Pancreas (tissue), 10 donors: ENCODE measurements at regions not wholly inside any gene's neighbourhood (a gene's known extent, or its start where the extent isn't known, plus 50 kb on each side); places are given as distances from the start of the nearest gene placed in this dataset.

Experiments
- ATAC-seq, 4 donors: fragments of 200-7000 bp; cut with Tn5 transposase; one replicate each; pipeline versions ENCODE4 v1.8.0 to v1.9.1; 2020; ENCODE audit warnings: mild to moderate bottlenecking in 4 of 4, moderate library complexity in 4 of 4
- DNase-seq, 6 donors: peaks; one replicate each; pipeline ENCODE4 v3.0.0-alpha.2; 2020
- FAIRE-seq: peaks from 2 replicates; lab custom pipeline; 2012; peaks lifted over from hg19 to GRCh38; lab: Jason Lieb, UNC
- H3K27ac ChIP-seq, 4 donors: fragments of 200-600 bp; sonication (generic); 1 replicate in 3 of 4; 2 replicates in 1 of 4; pipeline versions ENCODE4 v1.5.0 to v1.8.0; 2020
- H3K27me3 ChIP-seq, 4 donors: fragments of 200-600 bp; one replicate each; pipeline ENCODE4 v1.8.0; 2021
- H3K36me3 ChIP-seq, 3 donors: fragments of 200-600 bp; sonication (generic) in 1 of 3; one replicate each; pipeline versions ENCODE4 v1.5.0 to v1.8.0; 2020 to 2021
- H3K4me1 ChIP-seq, 3 donors: fragments of 200-600 bp; one replicate each; pipeline ENCODE4 v1.8.0; 2021
- H3K4me3 ChIP-seq, 4 donors: fragments of 200-600 bp; sonication (generic) in 2 of 4; one replicate each; pipeline versions ENCODE4 v1.5.0 to v1.8.0; 2020 to 2021
- H3K9me3 ChIP-seq, 4 donors: fragments of 200-600 bp; one replicate each; pipeline ENCODE4 v1.8.0; 2021
- CTCF ChIP-seq, 4 donors: fragments of 200-600 bp; sonication (generic) in 3 of 4; IDR thresholded peaks; one replicate each; pipeline versions ENCODE4 v1.5.0 to v1.8.0; 2021; ENCODE audit warnings: antibody characterized with exemption in 4 of 4
- WGBS, 2 donors: extraction: QIAGEN DNeasy Blood & Tissue Kit; methylation state at CpG; one replicate each; pipeline ENCODE4 v1.1.7; 2013; 5-methylcytosine and 5-hydroxymethylcytosine counted together
- intact Hi-C, 3 donors: fragments of 100-400 bp; cut with DNase I; formaldehyde crosslinking; loops; one replicate each; pipeline versions ENCODE4 v1.11.1 to v1.14.2; 2022
- donor health status: healthy with polysubstance abuse.
- donor health status: DM: no; HTN: no; CAD: no; lungs with moderate emphysema.
- donor health status: DM: no; HTN: no; CAD: no.
- donor health status: control.
- donor health status: control.
- donor health status: Bipolar disorder and iron deficiency.
- donor health status: DM: yes; HTN: yes; CAD: no.
- donor health status: DM: no; HTN: no; CAD: no.
- donor health status: DM: no; HTN: no; CAD: no.
- donor health status: DM: yes; HTN: yes; CAD: no.

DNA sequence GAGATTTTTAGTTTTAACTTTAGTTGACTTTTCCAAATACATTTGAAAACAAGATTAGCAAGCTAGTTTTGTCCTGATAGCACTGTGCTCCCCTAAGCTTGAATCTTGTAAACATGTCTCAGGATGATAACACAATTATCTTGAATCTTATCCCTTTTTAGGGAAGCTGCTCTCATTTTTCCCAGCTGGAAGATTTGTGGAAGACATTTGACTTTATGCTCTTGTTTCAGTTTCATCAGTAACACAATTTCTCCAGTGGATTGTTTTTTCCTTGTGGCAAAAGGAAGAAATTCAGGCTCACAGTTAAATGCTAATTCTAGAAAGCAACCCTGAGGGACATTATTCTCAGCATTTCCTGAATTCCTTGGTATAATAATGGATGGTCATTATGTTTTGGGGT, 88.8 kb downstream of the CDC7 start:
- intact Hi-C loops: no loop called here
- no peaks in the 10 kb centered on the region for H3K36me3 ChIP-seq
- no peak for TF ChIP-seq CTCF (IDR thresholded peaks at IDR 0.05)
- H3K27me3 ChIP-seq: no peaks in the 10 kb centered on the region
- H3K9me3 ChIP-seq: no peaks in the 10 kb centered on the region
- FAIRE-seq: no peak
- no peak for DNase-seq
- no peaks in the 10 kb centered on the region for H3K4me1 ChIP-seq
- no peak overlapping the region for H3K4me3 ChIP-seq
- ATAC-seq: no peak
- no peak overlapping the region for H3K27ac ChIP-seq

DNA sequence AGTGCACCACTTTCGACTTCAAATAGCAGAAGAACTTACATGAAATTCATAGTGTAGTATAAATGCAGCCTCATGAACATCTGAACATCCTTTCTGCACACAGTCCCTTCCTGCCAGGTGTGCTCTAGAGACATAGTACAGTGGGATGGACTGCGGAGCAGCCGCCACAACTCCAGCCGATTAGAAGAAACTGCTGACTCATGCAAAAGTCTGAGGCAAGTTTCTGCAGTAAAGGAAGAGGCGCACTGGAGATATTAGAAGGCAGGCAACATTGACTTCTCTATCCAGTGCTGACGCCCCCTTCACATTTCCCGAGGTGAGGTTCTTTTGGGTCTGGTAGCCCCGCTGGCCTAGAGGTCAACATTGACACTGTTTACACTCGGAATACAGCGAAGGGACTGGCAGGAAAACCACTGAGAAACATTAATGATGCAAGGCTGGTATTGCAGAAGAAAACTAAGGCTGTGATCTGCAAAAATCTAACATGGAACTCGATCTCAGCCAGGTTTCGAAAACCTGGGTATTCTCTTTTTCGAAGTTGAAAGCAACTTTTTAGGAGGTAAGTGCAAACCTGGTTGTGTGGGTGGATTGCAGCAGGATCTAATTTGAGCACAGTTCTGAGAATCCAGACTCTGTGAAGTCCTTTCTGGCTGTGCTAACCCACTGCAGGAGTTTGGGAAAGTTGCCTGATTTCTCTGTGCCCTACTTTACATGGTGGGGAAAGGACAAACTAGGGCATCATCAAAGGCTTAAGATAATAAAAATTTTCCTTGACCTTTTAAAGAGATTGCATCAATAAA, 90.7 kb downstream of the CDC7 start:
- no peak overlapping the region for H3K4me3 ChIP-seq
- no peak for TF ChIP-seq CTCF (IDR thresholded peaks at IDR 0.05)
- H3K36me3 ChIP-seq: no peaks in the 10 kb centered on the region
- no peaks in the 10 kb centered on the region for H3K9me3 ChIP-seq
- ATAC-seq (no peak), DNase-seq (no peak), FAIRE-seq (no peak)
- intact Hi-C loops: no loop called here
- H3K27me3 ChIP-seq: no peaks in the 10 kb centered on the region
- no peak overlapping the region for H3K27ac ChIP-seq
- 55 to 57% methylated on average over 13 of the region's 13 CpGs for WGBS, 2 donors
- no peaks in the 10 kb centered on the region for H3K4me1 ChIP-seq

- no peak for TF ChIP-seq CTCF (IDR thresholded peaks at IDR 0.05)
- no peak for FAIRE-seq
These were observed 92.2 kb downstream of the CDC7 start for GRCh38 chr1:91592716-91593477.

GRCh38 chr1:91594383-91595055, 93.9 kb downstream of the CDC7 start:
- Histone ChIP-seq H3K4me1 (no peaks in the 10 kb centered on the region), H3K36me3 (no peaks in the 10 kb centered on the region), H3K27ac (no peak overlapping the region), H3K27me3 (no peaks in the 10 kb centered on the region), H3K4me3 (no peak overlapping the region), H3K9me3 (no peaks in the 10 kb centered on the region)
- DNase-seq: no peak
- TF ChIP-seq CTCF (IDR thresholded peaks at IDR 0.05): no peak
- ATAC-seq: no peak
- WGBS, 2 donors: 83 to 90% methylated on average over 11 of the region's 11 CpGs
- intact Hi-C loops: no loop called here
- no peak for FAIRE-seq

More at GRCh38 chr1:91592716-91593477, 92.2 kb downstream of the CDC7 start:
- ATAC-seq (no peak), DNase-seq (no peak)
- no peak overlapping the region for H3K4me3 ChIP-seq
- H3K27ac ChIP-seq: no peak overlapping the region
- intact Hi-C loops: no loop called here
- no peaks in the 10 kb centered on the region for H3K36me3 ChIP-seq
- no peaks in the 10 kb centered on the region for H3K9me3 ChIP-seq
- WGBS, 2 donors: 69 to 78% methylated on average over 5 of the region's 5 CpGs
- H3K4me1 ChIP-seq: no peaks in the 10 kb centered on the region
- H3K27me3 ChIP-seq: no peaks in the 10 kb centered on the region
